PC-9 (cell line): ENCODE measurements at regions not wholly inside any gene's neighbourhood (a gene's known extent, or its start where the extent isn't known, plus 50 kb on each side); places are given as distances from the start of the nearest gene placed in this dataset.
"Not testable (repeated sequence)": the region's sequence is repeated elsewhere in the genome, so short reads cannot be mapped to it uniquely, and the experiment has no call there.

Experiments used
- EZH2 ChIP-seq: fragments of 200-600 bp; sonication (generic); IDR thresholded peaks from 2 replicates; pipeline ENCODE4 v1.8.0; 2017; ENCODE audit warnings: antibody characterized with exemption, low read depth
- TF ChIP-seq, protein P1 (sequence below): fragments of 200-600 bp; sonication (generic); conservative IDR thresholded peaks from 2 replicates; pipeline ENCODE4 v1.6.1; 2017; ENCODE audit warnings: mixed run types, antibody characterized with exemption, mild to moderate bottlenecking, moderate library complexity

DNA sequence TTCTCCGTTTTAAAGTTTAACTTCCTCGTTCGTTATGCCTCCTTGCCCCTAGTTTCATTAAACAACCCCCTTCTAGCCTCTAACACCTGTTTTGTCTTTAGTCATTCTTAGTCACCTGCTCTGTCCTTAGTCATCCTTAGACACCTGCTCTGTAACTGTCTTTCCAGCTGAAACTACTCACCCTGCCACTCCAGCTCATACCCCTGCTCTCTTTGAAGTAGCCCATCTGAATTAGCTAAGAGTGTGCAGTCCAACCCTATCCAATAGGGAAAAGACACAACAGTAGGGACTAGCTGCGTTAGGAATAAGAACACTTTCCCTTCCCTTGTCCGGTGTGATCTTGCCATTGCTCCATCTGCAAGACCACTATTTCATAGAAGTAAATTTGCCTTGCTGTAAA is 446.5 kb downstream of the CCT8L2 start:
- TF ChIP-seq, protein P1, sequence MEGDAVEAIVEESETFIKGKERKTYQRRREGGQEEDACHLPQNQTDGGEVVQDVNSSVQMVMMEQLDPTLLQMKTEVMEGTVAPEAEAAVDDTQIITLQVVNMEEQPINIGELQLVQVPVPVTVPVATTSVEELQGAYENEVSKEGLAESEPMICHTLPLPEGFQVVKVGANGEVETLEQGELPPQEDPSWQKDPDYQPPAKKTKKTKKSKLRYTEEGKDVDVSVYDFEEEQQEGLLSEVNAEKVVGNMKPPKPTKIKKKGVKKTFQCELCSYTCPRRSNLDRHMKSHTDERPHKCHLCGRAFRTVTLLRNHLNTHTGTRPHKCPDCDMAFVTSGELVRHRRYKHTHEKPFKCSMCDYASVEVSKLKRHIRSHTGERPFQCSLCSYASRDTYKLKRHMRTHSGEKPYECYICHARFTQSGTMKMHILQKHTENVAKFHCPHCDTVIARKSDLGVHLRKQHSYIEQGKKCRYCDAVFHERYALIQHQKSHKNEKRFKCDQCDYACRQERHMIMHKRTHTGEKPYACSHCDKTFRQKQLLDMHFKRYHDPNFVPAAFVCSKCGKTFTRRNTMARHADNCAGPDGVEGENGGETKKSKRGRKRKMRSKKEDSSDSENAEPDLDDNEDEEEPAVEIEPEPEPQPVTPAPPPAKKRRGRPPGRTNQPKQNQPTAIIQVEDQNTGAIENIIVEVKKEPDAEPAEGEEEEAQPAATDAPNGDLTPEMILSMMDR, result not testable (repeated sequence)
- TF ChIP-seq EZH2, result not testable (repeated sequence)
